Smooth muscle cell (in vitro differentiated cells): ENCODE measurements at regions not wholly inside any gene's neighbourhood (a gene's known extent, or its start where the extent isn't known, plus 50 kb on each side); places are given as distances from the start of the nearest gene placed in this dataset.

ENCODE experiments used
- DNase-seq: peaks from one replicate; lab custom pipeline; 2025; ENCODE audit not compliant: unreplicated experiment; lab: John Stamatoyannopoulos, UW
- H2AFZ ChIP-seq: fragments of 200-600 bp; sonication (generic); 2 replicates; pipeline ENCODE4 v1.6.0; 2016; ENCODE audit warnings: antibody characterized with exemption, low read depth, mild to moderate bottlenecking
- H3F3A ChIP-seq: fragments of 200-600 bp; sonication (generic); 2 replicates; pipeline ENCODE4 v1.6.0; 2017; ENCODE audit warnings: antibody characterized with exemption, low read depth
- H3K27ac ChIP-seq: fragments of 200-600 bp; sonication (generic); 2 replicates; pipeline ENCODE4 v1.5.1; 2016; ENCODE audit warnings: low read depth, mild to moderate bottlenecking
- H3K27me3 ChIP-seq: fragments of 200-600 bp; sonication (generic); 2 replicates; pipeline ENCODE4 v1.6.1; 2016; ENCODE audit warnings: low read depth, mild to moderate bottlenecking
- H3K36me3 ChIP-seq: fragments of 200-600 bp; sonication (generic); 2 replicates; pipeline ENCODE4 v1.5.1; 2016; ENCODE audit warnings: low read depth
- H3K4me1 ChIP-seq: fragments of 200-600 bp; sonication (generic); 2 replicates; pipeline ENCODE4 v1.5.1; 2016; ENCODE audit warnings: low read depth
- H3K4me2 ChIP-seq: fragments of 200-600 bp; sonication (generic); 2 replicates; pipeline ENCODE4 v1.6.0; 2016; ENCODE audit warnings: mild to moderate bottlenecking
- H3K4me3 ChIP-seq: fragments of 200-600 bp; sonication (generic); 2 replicates; pipeline ENCODE4 v1.5.1; 2016; ENCODE audit warnings: mild to moderate bottlenecking
- H3K79me2 ChIP-seq: fragments of 200-600 bp; sonication (generic); 2 replicates; pipeline ENCODE4 v1.6.0; 2016; ENCODE audit warnings: low read depth, mild to moderate bottlenecking
- H3K9ac ChIP-seq: fragments of 200-600 bp; sonication (generic); 2 replicates; pipeline ENCODE4 v1.6.0; 2016; ENCODE audit warnings: low read depth
- H3K9me3 ChIP-seq: fragments of 200-600 bp; sonication (generic); replicated peaks from 2 replicates; pipeline ENCODE4 v1.5.1; 2016; ENCODE audit warnings: low read depth
- H4K20me1 ChIP-seq: fragments of 200-600 bp; sonication (generic); 2 replicates; pipeline ENCODE4 v1.6.0; 2016; ENCODE audit warnings: low read depth
- WGBS: methylation state at CpG from one replicate; pipeline ENCODE4 v1.1.7; 2016; ENCODE audit warnings: low lambda C conversion rate; 5-methylcytosine and 5-hydroxymethylcytosine counted together
- TF ChIP-seq, protein P1 (sequence below): fragments of 200-600 bp; sonication (generic); IDR thresholded peaks from 2 replicates; pipeline ENCODE4 v1.5.1; 2017; ENCODE audit warnings: borderline replicate concordance, mild to moderate bottlenecking, antibody characterized with exemption; ENCODE audit not compliant: insufficient read depth, poor library complexity, severe bottlenecking

- no peak for DNase-seq
- WGBS = 82% methylated on average over 1 of the region's 1 CpG
- H2AFZ ChIP-seq = no peak overlapping the region
These were observed 229.0 kb downstream of the TRIM36 start for GRCh38 chr5:114940709-114941108.

GRCh38 chr5:114935490-114935889, 234.2 kb downstream of the TRIM36 start:
- Histone ChIP-seq H2AFZ (no peak overlapping the region), H3K9ac (no peak overlapping the region), H3K4me1 (no peaks in the 10 kb centered on the region), H3F3A (no peaks in the 10 kb centered on the region), H4K20me1 (no peaks in the 10 kb centered on the region), H3K4me3 (no peak overlapping the region), H3K79me2 (no peaks in the 10 kb centered on the region), H3K27me3 (no peaks in the 10 kb centered on the region), H3K27ac (no peak overlapping the region), H3K4me2 (no peak overlapping the region), H3K36me3 (no peaks in the 10 kb centered on the region), H3K9me3 (no peaks in the 10 kb centered on the region)
- TF ChIP-seq, protein P1, sequence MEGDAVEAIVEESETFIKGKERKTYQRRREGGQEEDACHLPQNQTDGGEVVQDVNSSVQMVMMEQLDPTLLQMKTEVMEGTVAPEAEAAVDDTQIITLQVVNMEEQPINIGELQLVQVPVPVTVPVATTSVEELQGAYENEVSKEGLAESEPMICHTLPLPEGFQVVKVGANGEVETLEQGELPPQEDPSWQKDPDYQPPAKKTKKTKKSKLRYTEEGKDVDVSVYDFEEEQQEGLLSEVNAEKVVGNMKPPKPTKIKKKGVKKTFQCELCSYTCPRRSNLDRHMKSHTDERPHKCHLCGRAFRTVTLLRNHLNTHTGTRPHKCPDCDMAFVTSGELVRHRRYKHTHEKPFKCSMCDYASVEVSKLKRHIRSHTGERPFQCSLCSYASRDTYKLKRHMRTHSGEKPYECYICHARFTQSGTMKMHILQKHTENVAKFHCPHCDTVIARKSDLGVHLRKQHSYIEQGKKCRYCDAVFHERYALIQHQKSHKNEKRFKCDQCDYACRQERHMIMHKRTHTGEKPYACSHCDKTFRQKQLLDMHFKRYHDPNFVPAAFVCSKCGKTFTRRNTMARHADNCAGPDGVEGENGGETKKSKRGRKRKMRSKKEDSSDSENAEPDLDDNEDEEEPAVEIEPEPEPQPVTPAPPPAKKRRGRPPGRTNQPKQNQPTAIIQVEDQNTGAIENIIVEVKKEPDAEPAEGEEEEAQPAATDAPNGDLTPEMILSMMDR = no peak
- no peak for DNase-seq

More at GRCh38 chr5:114940709-114941108, 229.0 kb downstream of the TRIM36 start:
- Histone ChIP-seq H3K79me2 (no peaks in the 10 kb centered on the region), H3K27ac (no peak overlapping the region), H3F3A (no peaks in the 10 kb centered on the region), H3K36me3 (no peaks in the 10 kb centered on the region), H3K9ac (no peak overlapping the region), H3K4me2 (no peak overlapping the region), H3K4me3 (no peak overlapping the region), H3K9me3 (no peaks in the 10 kb centered on the region), H3K4me1 (no peaks in the 10 kb centered on the region), H3K27me3 (no peaks in the 10 kb centered on the region), H4K20me1 (no peaks in the 10 kb centered on the region)
- TF ChIP-seq, protein P1 = no peak

DNA sequence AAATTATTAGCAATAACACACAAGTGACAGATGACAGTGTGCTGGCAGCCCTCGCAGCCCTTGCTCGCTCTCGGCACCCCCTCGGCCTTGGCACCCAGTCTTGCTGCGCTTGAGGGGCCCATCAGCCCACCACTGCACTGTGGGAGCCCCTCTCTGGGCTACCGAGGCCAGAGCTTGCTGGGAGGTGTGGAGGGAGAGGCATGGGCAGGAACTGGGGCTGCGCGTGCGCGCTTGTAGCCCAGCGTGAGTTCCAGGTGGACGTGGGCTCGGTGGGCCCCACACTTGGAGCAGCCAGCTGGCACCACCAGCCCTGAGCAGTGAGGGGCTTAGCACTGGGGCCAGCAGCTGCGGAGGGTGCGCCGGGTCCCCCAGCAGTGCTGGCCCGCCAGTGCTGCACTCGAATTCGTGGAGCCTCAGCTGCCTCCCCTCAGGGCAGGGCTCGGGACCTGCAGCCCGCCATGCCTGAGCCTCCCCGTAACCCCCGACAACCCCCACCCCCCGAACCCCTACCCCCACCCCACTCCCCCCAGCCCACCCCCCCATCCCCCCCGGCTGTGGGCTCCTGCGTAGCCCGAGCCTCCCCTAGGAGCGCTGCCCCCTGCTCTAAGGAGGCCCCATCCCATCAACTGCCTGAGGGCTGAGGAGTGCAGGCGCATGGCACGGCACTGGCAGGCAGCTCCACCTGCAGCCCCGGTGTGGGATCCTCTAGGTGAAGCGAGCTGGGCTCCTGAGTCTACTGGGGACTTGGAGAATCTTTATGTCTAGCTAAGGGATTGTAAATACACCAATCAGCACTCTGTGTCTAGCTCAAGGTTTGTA, 240.9 kb downstream of the TRIM36 start:
- 91% methylated on average over 24 of the region's 32 CpGs for WGBS
- TF ChIP-seq, protein P1 = no peak
- Histone ChIP-seq H3K4me3 (no peak overlapping the region), H2AFZ (no peak overlapping the region), H3K9ac (no peak overlapping the region), H3K36me3 (no peaks in the 10 kb centered on the region), H3K4me1 (no peaks in the 10 kb centered on the region), H3K27ac (no peak overlapping the region), H4K20me1 (no peaks in the 10 kb centered on the region), H3K4me2 (no peak overlapping the region), H3K27me3 (no peaks in the 10 kb centered on the region), H3K9me3 (no peaks in the 10 kb centered on the region), H3F3A (no peaks in the 10 kb centered on the region), H3K79me2 (no peaks in the 10 kb centered on the region)
- DNase-seq = no peak

DNA sequence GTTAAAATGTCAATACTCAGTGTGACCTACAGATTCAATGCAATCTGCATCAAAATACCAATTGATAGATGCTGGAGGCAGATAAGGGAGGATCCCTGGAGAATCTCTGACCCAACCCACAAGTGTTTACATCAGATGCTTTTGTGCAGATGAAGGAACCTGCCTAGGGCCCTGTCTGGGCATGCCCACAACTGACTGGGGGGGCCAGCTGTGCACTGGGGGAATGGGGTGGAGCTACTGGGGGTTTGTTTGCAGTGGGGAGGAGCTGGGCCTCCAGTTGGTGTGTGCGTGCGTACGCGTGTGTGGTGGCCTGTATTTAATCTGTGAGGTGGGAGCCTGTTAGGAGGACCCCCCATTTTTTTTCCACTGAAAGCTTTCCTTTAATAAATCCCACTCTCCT, 244.9 kb downstream of the TRIM36 start:
- no peaks in the 10 kb centered on the region for H3K4me1 ChIP-seq
- WGBS = 90% methylated on average over 4 of the region's 4 CpGs
- TF ChIP-seq, protein P1 = no peak

More for the DNA sequence above, 244.9 kb downstream of the TRIM36 start:
- H4K20me1 ChIP-seq = no peaks in the 10 kb centered on the region
- no peaks in the 10 kb centered on the region for H3K36me3 ChIP-seq
- no peak for DNase-seq
- H3K9me3 ChIP-seq = no peaks in the 10 kb centered on the region
- H2AFZ ChIP-seq = no peak overlapping the region
- H3K27ac ChIP-seq = no peak overlapping the region
- H3K79me2 ChIP-seq = no peaks in the 10 kb centered on the region
- no peak overlapping the region for H3K4me2 ChIP-seq
- no peaks in the 10 kb centered on the region for H3K27me3 ChIP-seq
- H3K9ac ChIP-seq = no peak overlapping the region
- H3F3A ChIP-seq = no peaks in the 10 kb centered on the region
- H3K4me3 ChIP-seq = no peak overlapping the region
